ENCODE measurements at regions not wholly inside any gene's neighbourhood (a gene's known extent, or its start where the extent isn't known, plus 50 kb on each side); places are given as distances from the start of the nearest gene placed in this dataset.

DNA sequence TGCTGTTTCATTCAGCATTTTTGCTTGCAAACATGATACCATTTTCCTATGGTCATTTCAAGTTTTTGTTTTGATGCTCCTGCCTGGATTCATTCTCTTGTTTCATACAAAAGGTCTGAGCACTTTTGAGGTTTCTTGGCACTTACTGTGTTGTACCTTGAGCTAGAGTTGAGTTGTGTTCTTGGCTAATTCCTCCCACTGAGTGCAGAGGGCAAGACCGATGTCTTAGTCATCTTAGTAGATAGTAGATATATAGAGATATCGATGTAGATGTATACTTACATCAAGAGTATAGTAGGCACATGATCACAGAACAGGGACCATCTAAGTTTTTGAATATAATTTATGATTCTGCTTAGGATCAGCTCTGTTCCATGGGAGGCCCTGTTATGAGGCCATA is 366.6 kb downstream of the OSTF1 start:
- Mint-ChIP-seq H3K9me3 (peaks cover 9% of the 10 kb centered on the region; the same call in 2 of the 3 replicates), H3K4me3 (no peak overlapping the region), H3K27me3 (ENCODE audit: insufficient read depth, low read depth, poor library complexity) (peaks cover 2% of the 10 kb centered on the region), H3K36me3 (ENCODE audit: low read depth) (peaks cover 13% of the 10 kb centered on the region), H3K4me1 (peaks cover 35% of the 10 kb centered on the region), H3K27ac (no peak overlapping the region)
- Histone ChIP-seq H3K36me3 (ENCODE audit: insufficient read depth) (no peaks in the 10 kb centered on the region), H3F3A (replicated peaks; ENCODE audit: low read depth) (no peaks in the 10 kb centered on the region), H3K79me2 (replicated peaks; ENCODE audit: insufficient read depth) (no peaks in the 10 kb centered on the region), H2AFZ (no peak overlapping the region), H3K4me1 (ENCODE audit: insufficient read depth) (peaks cover 26% of the 10 kb centered on the region), H3K27ac (ENCODE audit: low read depth) (no peak overlapping the region), H3K4me3 (no peak overlapping the region), H4K20me1 (replicated peaks; ENCODE audit: insufficient read depth) (no peaks in the 10 kb centered on the region), H3K27me3 (ENCODE audit: insufficient read depth) (no peaks in the 10 kb centered on the region), H3K4me2 (no peak overlapping the region), H3K9me2 (ENCODE audit: insufficient read depth) (peaks cover 19% of the 10 kb centered on the region)
- no peak for DNase-seq (ENCODE audit: low spot score)
- ATAC-seq: no peak
- TF ChIP-seq ZNF114 (CRISPR knock-in tag; IDR thresholded peaks at IDR 0.05) (no peak), NANOG (IDR thresholded peaks at IDR 0.05; ENCODE audit: borderline replicate concordance) (no peak)

DNA sequence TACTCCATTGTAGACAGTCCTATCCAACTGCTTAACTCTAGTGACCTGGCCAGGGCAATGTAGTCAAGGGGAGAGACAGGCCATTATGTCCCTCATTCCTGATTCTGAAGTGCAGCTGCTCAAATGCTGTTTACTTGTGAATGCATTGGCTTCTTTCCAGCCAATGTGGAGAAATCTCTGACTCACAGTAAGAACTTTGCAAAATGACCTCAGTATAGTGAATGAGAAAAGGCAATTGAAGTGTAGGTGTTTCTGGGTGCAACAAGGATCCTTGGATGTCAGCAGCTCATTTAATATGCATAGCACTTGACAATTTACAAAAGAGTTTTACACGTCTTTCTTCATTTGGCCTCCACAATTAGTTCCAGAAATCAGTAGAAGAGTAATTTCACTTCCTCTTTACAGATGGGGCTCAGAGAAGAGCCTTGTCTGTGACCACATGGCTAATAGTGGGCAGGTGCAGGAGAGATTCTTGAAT is 367.2 kb downstream of the OSTF1 start:
- no peaks in the 10 kb centered on the region for H3K79me2 ChIP-seq (replicated peaks; ENCODE audit: insufficient read depth)
- no peaks in the 10 kb centered on the region for H4K20me1 ChIP-seq (replicated peaks; ENCODE audit: insufficient read depth)
- Mint-ChIP-seq H3K27ac (no peak overlapping the region), H3K4me3 (no peak overlapping the region), H3K9me3 (peaks cover 9% of the 10 kb centered on the region; the same call in 2 of the 3 replicates), H3K36me3 (ENCODE audit: low read depth) (peaks cover 16% of the 10 kb centered on the region), H3K4me1 (peaks cover 31% of the 10 kb centered on the region), H3K27me3 (ENCODE audit: insufficient read depth, low read depth, poor library complexity) (peaks cover 2% of the 10 kb centered on the region)
- peaks cover 26% of the 10 kb centered on the region for H3K4me1 ChIP-seq (ENCODE audit: insufficient read depth)
- peaks cover 14% of the 10 kb centered on the region for H3K9me2 ChIP-seq (ENCODE audit: insufficient read depth)
- no peak overlapping the region for H3K27ac ChIP-seq (ENCODE audit: low read depth)
- H3K4me3 ChIP-seq: no peak overlapping the region
- no peaks in the 10 kb centered on the region for H3F3A ChIP-seq (replicated peaks; ENCODE audit: low read depth)
- H3K4me2 ChIP-seq: no peak overlapping the region
- no peaks in the 10 kb centered on the region for H3K36me3 ChIP-seq (ENCODE audit: insufficient read depth)
- no peak for DNase-seq (ENCODE audit: low spot score)
- no peaks in the 10 kb centered on the region for H3K27me3 ChIP-seq (ENCODE audit: insufficient read depth)
- no peak for TF ChIP-seq JUNB (IDR thresholded peaks at IDR 0.05; ENCODE audit: unreplicated experiment)
- TF ChIP-seq, protein P1, sequence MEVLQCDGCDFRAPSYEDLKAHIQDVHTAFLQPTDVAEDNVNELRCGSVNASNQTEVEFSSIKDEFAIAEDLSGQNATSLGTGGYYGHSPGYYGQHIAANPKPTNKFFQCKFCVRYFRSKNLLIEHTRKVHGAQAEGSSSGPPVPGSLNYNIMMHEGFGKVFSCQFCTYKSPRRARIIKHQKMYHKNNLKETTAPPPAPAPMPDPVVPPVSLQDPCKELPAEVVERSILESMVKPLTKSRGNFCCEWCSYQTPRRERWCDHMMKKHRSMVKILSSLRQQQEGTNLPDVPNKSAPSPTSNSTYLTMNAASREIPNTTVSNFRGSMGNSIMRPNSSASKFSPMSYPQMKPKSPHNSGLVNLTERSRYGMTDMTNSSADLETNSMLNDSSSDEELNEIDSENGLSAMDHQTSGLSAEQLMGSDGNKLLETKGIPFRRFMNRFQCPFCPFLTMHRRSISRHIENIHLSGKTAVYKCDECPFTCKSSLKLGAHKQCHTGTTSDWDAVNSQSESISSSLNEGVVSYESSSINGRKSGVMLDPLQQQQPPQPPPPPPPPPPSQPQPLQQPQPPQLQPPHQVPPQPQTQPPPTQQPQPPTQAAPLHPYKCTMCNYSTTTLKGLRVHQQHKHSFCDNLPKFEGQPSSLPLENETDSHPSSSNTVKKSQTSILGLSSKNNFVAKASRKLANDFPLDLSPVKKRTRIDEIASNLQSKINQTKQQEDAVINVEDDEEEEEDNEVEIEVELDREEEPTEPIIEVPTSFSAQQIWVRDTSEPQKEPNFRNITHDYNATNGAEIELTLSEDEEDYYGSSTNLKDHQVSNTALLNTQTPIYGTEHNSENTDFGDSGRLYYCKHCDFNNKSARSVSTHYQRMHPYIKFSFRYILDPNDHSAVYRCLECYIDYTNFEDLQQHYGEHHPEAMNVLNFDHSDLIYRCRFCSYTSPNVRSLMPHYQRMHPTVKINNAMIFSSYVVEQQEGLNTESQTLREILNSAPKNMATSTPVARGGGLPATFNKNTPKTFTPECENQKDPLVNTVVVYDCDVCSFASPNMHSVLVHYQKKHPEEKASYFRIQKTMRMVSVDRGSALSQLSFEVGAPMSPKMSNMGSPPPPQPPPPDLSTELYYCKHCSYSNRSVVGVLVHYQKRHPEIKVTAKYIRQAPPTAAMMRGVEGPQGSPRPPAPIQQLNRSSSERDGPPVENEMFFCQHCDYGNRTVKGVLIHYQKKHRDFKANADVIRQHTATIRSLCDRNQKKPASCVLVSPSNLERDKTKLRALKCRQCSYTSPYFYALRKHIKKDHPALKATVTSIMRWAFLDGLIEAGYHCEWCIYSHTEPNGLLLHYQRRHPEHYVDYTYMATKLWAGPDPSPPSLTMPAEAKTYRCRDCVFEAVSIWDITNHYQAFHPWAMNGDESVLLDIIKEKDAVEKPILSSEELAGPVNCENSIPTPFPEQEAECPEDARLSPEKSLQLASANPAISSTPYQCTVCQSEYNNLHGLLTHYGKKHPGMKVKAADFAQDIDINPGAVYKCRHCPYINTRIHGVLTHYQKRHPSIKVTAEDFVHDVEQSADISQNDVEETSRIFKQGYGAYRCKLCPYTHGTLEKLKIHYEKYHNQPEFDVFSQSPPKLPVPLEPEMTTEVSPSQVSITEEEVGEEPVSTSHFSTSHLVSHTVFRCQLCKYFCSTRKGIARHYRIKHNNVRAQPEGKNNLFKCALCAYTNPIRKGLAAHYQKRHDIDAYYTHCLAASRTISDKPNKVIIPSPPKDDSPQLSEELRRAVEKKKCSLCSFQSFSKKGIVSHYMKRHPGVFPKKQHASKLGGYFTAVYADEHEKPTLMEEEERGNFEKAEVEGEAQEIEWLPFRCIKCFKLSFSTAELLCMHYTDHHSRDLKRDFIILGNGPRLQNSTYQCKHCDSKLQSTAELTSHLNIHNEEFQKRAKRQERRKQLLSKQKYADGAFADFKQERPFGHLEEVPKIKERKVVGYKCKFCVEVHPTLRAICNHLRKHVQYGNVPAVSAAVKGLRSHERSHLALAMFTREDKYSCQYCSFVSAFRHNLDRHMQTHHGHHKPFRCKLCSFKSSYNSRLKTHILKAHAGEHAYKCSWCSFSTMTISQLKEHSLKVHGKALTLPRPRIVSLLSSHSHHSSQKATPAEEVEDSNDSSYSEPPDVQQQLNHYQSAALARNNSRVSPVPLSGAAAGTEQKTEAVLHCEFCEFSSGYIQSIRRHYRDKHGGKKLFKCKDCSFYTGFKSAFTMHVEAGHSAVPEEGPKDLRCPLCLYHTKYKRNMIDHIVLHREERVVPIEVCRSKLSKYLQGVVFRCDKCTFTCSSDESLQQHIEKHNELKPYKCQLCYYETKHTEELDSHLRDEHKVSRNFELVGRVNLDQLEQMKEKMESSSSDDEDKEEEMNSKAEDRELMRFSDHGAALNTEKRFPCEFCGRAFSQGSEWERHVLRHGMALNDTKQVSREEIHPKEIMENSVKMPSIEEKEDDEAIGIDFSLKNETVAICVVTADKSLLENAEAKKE (CRISPR knock-in tag; IDR thresholded peaks at IDR 0.05): no peak
- TF ChIP-seq, protein P2, sequence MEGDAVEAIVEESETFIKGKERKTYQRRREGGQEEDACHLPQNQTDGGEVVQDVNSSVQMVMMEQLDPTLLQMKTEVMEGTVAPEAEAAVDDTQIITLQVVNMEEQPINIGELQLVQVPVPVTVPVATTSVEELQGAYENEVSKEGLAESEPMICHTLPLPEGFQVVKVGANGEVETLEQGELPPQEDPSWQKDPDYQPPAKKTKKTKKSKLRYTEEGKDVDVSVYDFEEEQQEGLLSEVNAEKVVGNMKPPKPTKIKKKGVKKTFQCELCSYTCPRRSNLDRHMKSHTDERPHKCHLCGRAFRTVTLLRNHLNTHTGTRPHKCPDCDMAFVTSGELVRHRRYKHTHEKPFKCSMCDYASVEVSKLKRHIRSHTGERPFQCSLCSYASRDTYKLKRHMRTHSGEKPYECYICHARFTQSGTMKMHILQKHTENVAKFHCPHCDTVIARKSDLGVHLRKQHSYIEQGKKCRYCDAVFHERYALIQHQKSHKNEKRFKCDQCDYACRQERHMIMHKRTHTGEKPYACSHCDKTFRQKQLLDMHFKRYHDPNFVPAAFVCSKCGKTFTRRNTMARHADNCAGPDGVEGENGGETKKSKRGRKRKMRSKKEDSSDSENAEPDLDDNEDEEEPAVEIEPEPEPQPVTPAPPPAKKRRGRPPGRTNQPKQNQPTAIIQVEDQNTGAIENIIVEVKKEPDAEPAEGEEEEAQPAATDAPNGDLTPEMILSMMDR (conservative IDR thresholded peaks at IDR 0.05; ENCODE audit: low read depth in 2 of 2): no peak
- no peak for ATAC-seq
- no peak overlapping the region for H2AFZ ChIP-seq
